Endothelial cell of umbilical vein (primary cell): ENCODE measurements at regions not wholly inside any gene's neighbourhood (a gene's known extent, or its start where the extent isn't known, plus 50 kb on each side); places are given as distances from the start of the nearest gene placed in this dataset.
"Not testable (repeated sequence)": the region's sequence is repeated elsewhere in the genome, so short reads cannot be mapped to it uniquely, and the experiment has no call there.

Experiments
- BruUV-seq: library from RNA; stranded (reverse); fragments of 400-500 nt; replicated peaks from 2 replicates; lab custom pipeline; 2021; lab: Mats Ljungman, UMichigan
- CTCF ChIA-PET: fragments of 300-600, 350-600 bp; sonication (Branson Sonifier 250); formaldehyde crosslinking; loops from one replicate; lab custom pipeline; 2021; ENCODE audit warnings: antibody characterized with exemption, inconsistent platforms; lab: Charles Lee
- POLR2A ChIA-PET: fragments of 300-600, 350-600 bp; sonication (Branson Sonifier 250); formaldehyde crosslinking; loops from one replicate; lab custom pipeline; 2021; ENCODE audit warnings: antibody characterized with exemption, inconsistent platforms; lab: Charles Lee
- DNase-seq: peaks from one replicate; pipeline ENCODE4 v3.0.0-alpha.2; 2011; ENCODE audit warnings: low read depth, low spot score
- FAIRE-seq: peaks from 2 replicates; lab custom pipeline; 2011; peaks lifted over from hg19 to GRCh38; lab: Jason Lieb, UNC
- H2AFZ ChIP-seq: 2 replicates; pipeline ENCODE4 v1.6.0; 2012; ENCODE audit warnings: low read depth, low read length, control low read depth, inconsistent platforms
- H3K27ac ChIP-seq: 2 replicates; pipeline ENCODE4 v1.5.1; 2011; ENCODE audit warnings: low read depth, mild to moderate bottlenecking, control low read depth, low read length, moderate library complexity; ENCODE audit not compliant: insufficient read depth
- H3K27me3 ChIP-seq, 2 experiments: 2 replicates each; pipeline versions ENCODE4 v1.6.0 to v1.6.1; 2011; ENCODE audit warnings: low read length in 2 of 2, mixed read lengths in 1 of 2; ENCODE audit not compliant: control insufficient read depth in 2 of 2, insufficient read depth in 2 of 2
- H3K36me3 ChIP-seq, 2 experiments: 2 replicates in 1 of 2; 3 replicates in 1 of 2; pipeline ENCODE4 v1.5.1; 2011; ENCODE audit warnings: low read length in 2 of 2, mild to moderate bottlenecking in 1 of 2, moderate library complexity in 1 of 2; ENCODE audit not compliant: control insufficient read depth in 2 of 2, insufficient read depth in 2 of 2; ENCODE audit errors: extremely low read depth in 1 of 2
- H3K4me1 ChIP-seq: 3 replicates; pipeline ENCODE4 v1.5.1; 2011; ENCODE audit warnings: mild to moderate bottlenecking, low read length; ENCODE audit not compliant: control insufficient read depth, insufficient read depth; ENCODE audit errors: extremely low read depth
- H3K4me2 ChIP-seq: 2 replicates; pipeline ENCODE4 v1.6.1; 2011; ENCODE audit warnings: low read length, control low read depth, mixed read lengths; ENCODE audit not compliant: insufficient read depth
- H3K4me3 ChIP-seq, 3 experiments: fragments of 200-600 bp in 1 of 3; sonication (generic), shearing (Covaris generic) in 1 of 3; replicated peaks in 1 of 3; 2 replicates each; pipeline ENCODE4 v1.5.1; 2011 to 2016; ENCODE audit warnings: control low read depth in 3 of 3, low read length in 3 of 3, mild to moderate bottlenecking in 2 of 3, inconsistent platforms in 1 of 3, low read depth in 1 of 3, moderate library complexity in 1 of 3; ENCODE audit not compliant: insufficient read depth in 1 of 3
- H3K79me2 ChIP-seq: 2 replicates; pipeline ENCODE4 v1.6.0; 2012; ENCODE audit warnings: low read length, inconsistent platforms; ENCODE audit not compliant: control insufficient read depth, insufficient read depth
- H3K9ac ChIP-seq: replicated peaks from 2 replicates; pipeline ENCODE3; 2011; ENCODE audit warnings: low read length, control low read depth; ENCODE audit not compliant: insufficient read depth; ENCODE audit errors: extremely low read depth
- H3K9me1 ChIP-seq: replicated peaks from 3 replicates; pipeline ENCODE4 v1.6.0; 2011; ENCODE audit warnings: mild to moderate bottlenecking, low read length; ENCODE audit not compliant: control insufficient read depth, insufficient read depth; ENCODE audit errors: extremely low read depth
- H3K9me3 ChIP-seq: replicated peaks from 2 replicates; pipeline ENCODE4 v1.5.1; 2012; ENCODE audit warnings: low read length, inconsistent platforms; ENCODE audit not compliant: control insufficient read depth, insufficient read depth
- H4K20me1 ChIP-seq: replicated peaks from 2 replicates; pipeline ENCODE3; 2011; ENCODE audit warnings: mild to moderate bottlenecking, low read length; ENCODE audit not compliant: control insufficient read depth, insufficient read depth; ENCODE audit errors: extremely low read depth
- CTCF ChIP-seq, 2 donors: IDR thresholded peaks; 1 replicate in 1 of 2; 2 replicates in 1 of 2; pipeline ENCODE4 v1.5.1; 2011; ENCODE audit warnings: low read length in 2 of 2, mild to moderate bottlenecking in 2 of 2, moderate library complexity in 2 of 2, control low read depth in 1 of 2, inconsistent platforms in 1 of 2, low read depth in 1 of 2; ENCODE audit not compliant: insufficient read depth in 1 of 2; ENCODE audit errors: extremely low read depth in 1 of 2
- EZH2 ChIP-seq: IDR thresholded peaks from 2 replicates; pipeline ENCODE4 v1.6.1; 2012; ENCODE audit warnings: borderline replicate concordance, low read depth, mild to moderate bottlenecking, moderate library complexity, low read length, inconsistent platforms; ENCODE audit not compliant: severe bottlenecking
- FOS ChIP-seq: IDR thresholded peaks from 2 replicates; pipeline ENCODE4 v1.6.1; 2011; ENCODE audit warnings: mild to moderate bottlenecking, low read length, moderate library complexity, borderline replicate concordance; ENCODE audit not compliant: insufficient read depth
- GATA2 ChIP-seq: IDR thresholded peaks from 2 replicates; pipeline ENCODE4 v1.7.0; 2011; ENCODE audit warnings: low read depth, mild to moderate bottlenecking, moderate library complexity, mixed read lengths, low read length; ENCODE audit not compliant: insufficient read length, insufficient read depth
- JUN ChIP-seq: IDR thresholded peaks from 2 replicates; pipeline ENCODE4 v1.6.1; 2011; ENCODE audit warnings: borderline replicate concordance, low read depth; ENCODE audit not compliant: insufficient read length, insufficient read depth
- MAX ChIP-seq: IDR thresholded peaks from 2 replicates; pipeline ENCODE4 v1.6.1; 2011; ENCODE audit not compliant: insufficient read depth, insufficient read length
- MYC ChIP-seq: IDR thresholded peaks from one replicate; pipeline ENCODE4 v1.6.1; 2011; ENCODE audit warnings: mild to moderate bottlenecking, low read depth, low read length
- POLR2A ChIP-seq: IDR thresholded peaks from 2 replicates; pipeline ENCODE4 v1.6.1; 2012; ENCODE audit warnings: low read depth, mild to moderate bottlenecking, control low read depth, low read length
- POLR2AphosphoS5 ChIP-seq: IDR thresholded peaks from 2 replicates; pipeline ENCODE4 v1.6.1; 2012; ENCODE audit warnings: low read depth, mild to moderate bottlenecking, control low read depth, low read length, moderate library complexity; ENCODE audit not compliant: insufficient read depth
- dilution Hi-C: fragments of 300-500 bp; cut with MboI; formaldehyde crosslinking; loops from one replicate; pipeline ENCODE4 v1.15.0; 2019; ENCODE audit warnings: low sequenced_read_pairs; ENCODE audit not compliant: extremely low pct_ligation_motif_present
- intact Hi-C: fragments of 100-400 bp; cut with micrococcal nuclease; formaldehyde crosslinking; loops from one replicate; pipeline ENCODE4 v1.10.0; 2022

DNA sequence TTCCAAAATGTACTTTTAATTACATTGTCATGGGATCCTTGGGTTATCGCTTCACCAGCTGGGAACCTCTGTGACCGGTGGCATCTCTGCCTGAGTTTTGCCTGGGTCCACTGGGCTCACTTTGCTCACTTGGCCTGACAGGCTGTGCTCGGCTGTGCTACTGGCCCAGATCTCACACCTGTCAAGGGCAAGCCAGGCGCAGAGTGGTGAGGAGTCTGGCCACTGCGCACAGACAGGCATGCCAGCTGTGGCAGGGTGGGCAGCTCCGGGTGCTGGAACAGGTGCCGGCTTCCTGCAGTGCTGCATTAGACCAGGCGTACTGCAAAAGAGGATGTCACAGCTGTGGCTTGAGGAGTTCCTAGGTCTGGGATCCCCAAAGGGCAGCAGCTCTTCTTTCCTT lies 489.8 kb downstream of the TENT5A start:
- no peak for DNase-seq
- intact Hi-C loops: no loop called here
- no peak for TF ChIP-seq POLR2A
- TF ChIP-seq JUN: no peak
- no peak for TF ChIP-seq EZH2
- TF ChIP-seq POLR2AphosphoS5: no peak
- no peak for TF ChIP-seq MYC
- no peak for TF ChIP-seq GATA2
- no peak for TF ChIP-seq CTCF (IDR thresholded peaks at IDR 0.05; ENCODE audit: extremely low read depth in 1 of 2, insufficient read depth in 1 of 2, low read depth in 1 of 2, low read length in 2 of 2)
- no peak for TF ChIP-seq FOS
- no peak for TF ChIP-seq MAX

GRCh38 chr6:81256223-81256622 lies 496.3 kb downstream of the TENT5A start:
- dilution Hi-C loops, H3K4me3 ChIP-seq, H3K9me1 ChIP-seq, H3K9me3 ChIP-seq, H3K9ac ChIP-seq, H3K4me2 ChIP-seq, BruUV-seq, DNase-seq, H3K4me1 ChIP-seq, H3K79me2 ChIP-seq, H4K20me1 ChIP-seq, intact Hi-C loops, CTCF ChIA-PET, H2AFZ ChIP-seq, H3K36me3 ChIP-seq, H3K27ac ChIP-seq, FAIRE-seq, POLR2A ChIA-PET, H3K27me3 ChIP-seq: not testable (repeated sequence)

More for the DNA sequence above, 489.8 kb downstream of the TENT5A start:
- Histone ChIP-seq H3K9ac (no peak overlapping the region), H4K20me1 (no peaks in the 10 kb centered on the region), H3K27ac (no peak overlapping the region), H3K9me3 (no peaks in the 10 kb centered on the region), H3K9me1 (no peaks in the 10 kb centered on the region), H3K79me2 (no peaks in the 10 kb centered on the region), H3K4me3 (no peak overlapping the region), H3K36me3 (no peaks in the 10 kb centered on the region), H3K4me2 (no peak overlapping the region), H3K4me1 (no peaks in the 10 kb centered on the region), H3K27me3 (no peaks in the 10 kb centered on the region), H2AFZ (no peak overlapping the region)
- dilution Hi-C loops: no loop called here
- CTCF ChIA-PET: no interaction called here
- FAIRE-seq: no peak
- POLR2A ChIA-PET: no interaction called here
- no TSS peak for BruUV-seq
